HCT116 (cell line): ENCODE measurements at regions not wholly inside any gene's neighbourhood (a gene's known extent, or its start where the extent isn't known, plus 50 kb on each side); places are given as distances from the start of the nearest gene placed in this dataset.

ENCODE experiments used
- ATAC-seq: fragments of 200-7000 bp; cut with Tn5 transposase; 2 replicates; pipeline ENCODE4 v1.9.1; 2020; ENCODE audit warnings: mild to moderate bottlenecking, moderate library complexity
- BruUV-seq: library from RNA; stranded (reverse); fragments of 400-500 nt; replicated peaks from 2 replicates; lab custom pipeline; 2021; lab: Mats Ljungman, UMichigan
- CTCF ChIA-PET: fragments of 300-600 bp; sonication (Branson Sonifier 250); formaldehyde crosslinking; loops from one replicate; lab custom pipeline; 2021; ENCODE audit warnings: antibody characterized with exemption; lab: Charles Lee
- POLR2A ChIA-PET: fragments of 300-600, 350-600 bp; sonication (Branson Sonifier 250); formaldehyde crosslinking; loops from one replicate; lab custom pipeline; 2021; ENCODE audit warnings: antibody characterized with exemption; lab: Charles Lee
- RAD21 ChIA-PET, 2 experiments: fragments of 300-600 bp; sonication (Branson Sonifier 250); formaldehyde crosslinking; loops; one replicate each; lab custom pipeline; 2023; ENCODE audit warnings: low total read pairs in 2 of 2; ENCODE audit not compliant: uncharacterized antibody in 2 of 2, unreplicated experiment in 2 of 2, low non-redundant PET in 1 of 2; lab: Charles Lee
- DNase-seq: peaks from one replicate; pipeline ENCODE4 v3.0.0-alpha.2; 2010; ENCODE audit warnings: low read depth, low spot score
- H2AFZ ChIP-seq: fragments of 200-600 bp; shearing (Covaris generic), sonication (generic); 2 replicates; pipeline ENCODE4 v1.6.1; 2017; ENCODE audit warnings: low read depth, mixed run types, mixed read lengths, antibody characterized with exemption, low read length; ENCODE audit not compliant: poor library complexity, severe bottlenecking
- H3K27ac ChIP-seq: 2 replicates; pipeline ENCODE4 v1.5.1; 2012; ENCODE audit warnings: low read depth, low read length
- H3K27me3 ChIP-seq: fragments of 200-600 bp; sonication (generic); 2 replicates; pipeline ENCODE4 v1.6.1; 2016; ENCODE audit warnings: mixed run types, low read length, mixed read lengths; ENCODE audit not compliant: insufficient read depth
- H3K36me3 ChIP-seq, 2 experiments: fragments of 200-500 bp in 1 of 2; fragments of 200-600 bp in 1 of 2; sonication (Bioruptor generic) in 1 of 2; sonication (generic) in 1 of 2; 2 replicates each; pipeline versions ENCODE4 v1.5.1 to v1.6.1; 2014 to 2016; ENCODE audit warnings: low read length in 2 of 2, inconsistent platforms in 1 of 2, mixed read lengths in 1 of 2, mixed run types in 1 of 2; ENCODE audit not compliant: insufficient read depth in 2 of 2, control insufficient read depth in 1 of 2
- H3K4me1 ChIP-seq, 2 experiments: fragments of 200-600 bp in 1 of 2; sonication (generic) in 1 of 2; 2 replicates each; pipeline versions ENCODE4 v1.5.1 to v1.6.1; 2012 to 2017; ENCODE audit warnings: low read length in 2 of 2, inconsistent platforms in 1 of 2, mild to moderate bottlenecking in 1 of 2, mixed read lengths in 1 of 2, mixed run types in 1 of 2, moderate library complexity in 1 of 2; ENCODE audit not compliant: insufficient read depth in 2 of 2, control insufficient read depth in 1 of 2
- H3K4me2 ChIP-seq: fragments of 200-600 bp; sonication (generic); 2 replicates; pipeline ENCODE4 v1.6.1; 2017; ENCODE audit warnings: mixed run types, low read length, mixed read lengths
- H3K4me3 ChIP-seq, 2 experiments: fragments of 200-600 bp in 1 of 2; sonication (generic) in 1 of 2; replicated peaks in 1 of 2; 2 replicates each; pipeline ENCODE4 v1.5.1; 2011 to 2016; ENCODE audit warnings: low read length in 2 of 2, control low read depth in 1 of 2, low read depth in 1 of 2, mild to moderate bottlenecking in 1 of 2, mixed read lengths in 1 of 2, mixed run types in 1 of 2
- H3K79me2 ChIP-seq: fragments of 200-600 bp; sonication (generic); 2 replicates; pipeline ENCODE4 v1.6.1; 2017; ENCODE audit warnings: mild to moderate bottlenecking, mixed run types, low read length, moderate library complexity, mixed read lengths; ENCODE audit not compliant: insufficient read depth
- H3K9ac ChIP-seq: fragments of 200-600 bp; sonication (generic); 2 replicates; pipeline ENCODE4 v1.6.1; 2016; ENCODE audit warnings: low read length, mixed read lengths
- H3K9me2 ChIP-seq: fragments of 200-600 bp; sonication (generic), shearing (Covaris generic); 2 replicates; pipeline ENCODE4 v1.6.1; 2017; ENCODE audit warnings: mixed run types, mild to moderate bottlenecking, moderate library complexity; ENCODE audit not compliant: insufficient read depth
- H3K9me3 ChIP-seq, 2 experiments: fragments of 200-500 bp in 1 of 2; fragments of 200-600 bp in 1 of 2; sonication (Bioruptor generic) in 1 of 2; sonication (generic) in 1 of 2; 2 replicates each; pipeline ENCODE4 v1.6.1; 2014 to 2017; ENCODE audit warnings: low read length in 2 of 2, mixed read lengths in 2 of 2, inconsistent platforms in 1 of 2, low read depth in 1 of 2, mild to moderate bottlenecking in 1 of 2, mixed run types in 1 of 2, moderate library complexity in 1 of 2; ENCODE audit not compliant: control insufficient read depth in 1 of 2, insufficient read depth in 1 of 2
- H4K20me1 ChIP-seq: fragments of 200-600 bp; sonication (generic), shearing (Covaris generic); 2 replicates; pipeline ENCODE4 v1.6.1; 2017; ENCODE audit warnings: mixed run types, mild to moderate bottlenecking, moderate library complexity; ENCODE audit not compliant: insufficient read depth
- ATF3 ChIP-seq: IDR thresholded peaks from 2 replicates; pipeline ENCODE4 v1.6.1; 2012
- CEBPB ChIP-seq: IDR thresholded peaks from 2 replicates; pipeline ENCODE4 v1.6.1; 2012; ENCODE audit warnings: low read depth
- CTCF ChIP-seq, 3 experiments: fragments of 200-600 bp in 1 of 3; sonication (generic) in 1 of 3; IDR thresholded peaks in 2 of 3; conservative IDR thresholded peaks in 1 of 3; 2 replicates each; pipeline ENCODE4 v1.5.1; 2012 to 2017; ENCODE audit warnings: low read depth in 2 of 3, low read length in 2 of 3, antibody characterized with exemption in 1 of 3, borderline replicate concordance in 1 of 3, control low read depth in 1 of 3, mild to moderate bottlenecking in 1 of 3, mixed read lengths in 1 of 3, mixed run types in 1 of 3, moderate library complexity in 1 of 3; ENCODE audit not compliant: insufficient read depth in 1 of 3
- EZH2 ChIP-seq: fragments of 200-600 bp; sonication (generic); IDR thresholded peaks from 2 replicates; pipeline ENCODE4 v1.6.1; 2017; ENCODE audit warnings: antibody characterized with exemption, mixed run types
- JUND ChIP-seq: IDR thresholded peaks from 2 replicates; pipeline ENCODE4 v1.6.1; 2012
- MAX ChIP-seq: IDR thresholded peaks from 2 replicates; pipeline ENCODE4 v1.6.1; 2012
- POLR2AphosphoS5 ChIP-seq: IDR thresholded peaks from 2 replicates; pipeline ENCODE4 v1.6.1; 2011; ENCODE audit warnings: mild to moderate bottlenecking, low read depth, low read length, moderate library complexity
- ZBTB33 ChIP-seq: IDR thresholded peaks from 2 replicates; pipeline ENCODE4 v1.6.1; 2011; ENCODE audit warnings: mild to moderate bottlenecking, low read length, moderate library complexity; ENCODE audit not compliant: insufficient replicate concordance; ENCODE audit errors: extremely low read depth
- ZNF274 ChIP-seq: fragments of 200-500 bp; sonication (Bioruptor generic); IDR thresholded peaks from 2 replicates; pipeline ENCODE4 v1.6.1; 2014; ENCODE audit warnings: mild to moderate bottlenecking, low read depth, low read length, inconsistent platforms
- intact Hi-C: fragments of 100-400 bp; cut with micrococcal nuclease; formaldehyde crosslinking; loops from 2 replicates; pipeline ENCODE4 v1.10.0; 2022

GRCh38 chrX:94435799-94436198, 761.8 kb downstream of the FAM133A start:
- BruUV-seq: no TSS peak
- DNase-seq: no peak
- intact Hi-C loops: no loop called here
- no peaks in the 10 kb centered on the region for H3K9me3 ChIP-seq
- no peaks in the 10 kb centered on the region for H4K20me1 ChIP-seq
- H3K9ac ChIP-seq: no peak overlapping the region
- no peak overlapping the region for H2AFZ ChIP-seq
- RAD21 ChIA-PET: no interaction called here
- no peak overlapping the region for H3K4me3 ChIP-seq
- TF ChIP-seq MAX (no peak), CTCF (IDR thresholded peaks at IDR 0.05 in 2 of 3, conservative IDR thresholded peaks at IDR 0.05 in 1 of 3; ENCODE audit: borderline replicate concordance in 1 of 3, insufficient read depth in 1 of 3, low read depth in 2 of 3, low read length in 2 of 3) (no peak), CEBPB (no peak), ZNF274 (no peak), EZH2 (no peak), POLR2AphosphoS5 (no peak), ZBTB33 (no peak), JUND (no peak), ATF3 (no peak)
- POLR2A ChIA-PET: no interaction called here
- H3K36me3 ChIP-seq: no peaks in the 10 kb centered on the region
- no peak overlapping the region for H3K4me2 ChIP-seq
- CTCF ChIA-PET: no interaction called here
- H3K4me1 ChIP-seq: no peaks in the 10 kb centered on the region
- H3K9me2 ChIP-seq: no peaks in the 10 kb centered on the region
- ATAC-seq: no peak
- no peaks in the 10 kb centered on the region for H3K79me2 ChIP-seq
- H3K27ac ChIP-seq: no peak overlapping the region
- H3K27me3 ChIP-seq: no peaks in the 10 kb centered on the region
